Stimulated activated naive CD8-positive, alpha-beta T cell treated with anti-CD3 and anti-CD28 coated beads, Interleukin-15, amount 100 ng/mL, for 72 hours (primary cell): ENCODE measurements at regions not wholly inside any gene's neighbourhood (a gene's known extent, or its start where the extent isn't known, plus 50 kb on each side); places are given as distances from the start of the nearest gene placed in this dataset.

ENCODE experiments used
- ATAC-seq: fragments of 150-1000 bp; cut with Tn5 transposase; 2 replicates; pipeline ENCODE4 v1.10.0; 2021; ENCODE audit warnings: mild to moderate bottlenecking, moderate library complexity
- DNase-seq, 2 donors: peaks; one replicate each; pipeline ENCODE4 v3.0.0; 2021 to 2022
- H3K27ac Mint-ChIP-seq, 2 donors: one replicate each; pipeline ENCODE4 v1.8.0; 2022; ENCODE audit warnings: mild to moderate bottlenecking in 2 of 2, mixed read lengths in 2 of 2, moderate library complexity in 2 of 2
- H3K27me3 Mint-ChIP-seq: one replicate; pipeline ENCODE4 v1.8.0; 2022; ENCODE audit warnings: mixed read lengths
- H3K4me1 Mint-ChIP-seq: one replicate; pipeline ENCODE4 v1.8.0; 2022; ENCODE audit warnings: mild to moderate bottlenecking, mixed read lengths
- H3K4me3 Mint-ChIP-seq, 2 donors: one replicate each; pipeline ENCODE4 v1.8.0; 2022; ENCODE audit warnings: mild to moderate bottlenecking in 2 of 2, mixed read lengths in 2 of 2, moderate library complexity in 1 of 2
- H3K9me3 Mint-ChIP-seq, 2 donors: one replicate each; pipeline ENCODE4 v1.8.0; 2022; ENCODE audit warnings: mixed read lengths in 2 of 2

GRCh38 chr1:38787041-38787440 is 72.5 kb downstream of the RRAGC start:
- no peak overlapping the region for H3K4me3 Mint-ChIP-seq
- ATAC-seq: no peak
- peak overlapping the region in 1 of 2 donors; percentile 54 for H3K27ac Mint-ChIP-seq
- H3K9me3 Mint-ChIP-seq: no peaks in the 10 kb centered on the region
- H3K27me3 Mint-ChIP-seq: peaks cover 99% of the 10 kb centered on the region
- peaks cover 9% of the 10 kb centered on the region for H3K4me1 Mint-ChIP-seq
- DNase-seq: no peak

- Mint-ChIP-seq H3K4me3 (no peak overlapping the region), H3K27me3 (peaks cover 99% of the 10 kb centered on the region), H3K9me3 (no peaks in the 10 kb centered on the region), H3K27ac (no peak overlapping the region), H3K4me1 (peaks cover 9% of the 10 kb centered on the region)
- ATAC-seq (no peak), DNase-seq (no peak)
Measured at GRCh38 chr1:38786040-38786436, 73.5 kb downstream of the RRAGC start.

GRCh38 chr1:38785285-38786039 is 74.1 kb downstream of the RRAGC start:
- no peak overlapping the region for H3K27ac Mint-ChIP-seq

GRCh38 chr1:38784452-38785284 is 74.9 kb downstream of the RRAGC start:
- H3K4me1 Mint-ChIP-seq: peaks cover 9% of the 10 kb centered on the region
- ATAC-seq: no peak
- no peaks in the 10 kb centered on the region for H3K9me3 Mint-ChIP-seq
- H3K4me3 Mint-ChIP-seq: no peak overlapping the region
- no peak overlapping the region for H3K27ac Mint-ChIP-seq
- H3K27me3 Mint-ChIP-seq: peaks cover 90% of the 10 kb centered on the region
- no peak for DNase-seq

More at GRCh38 chr1:38785285-38786039, 74.1 kb downstream of the RRAGC start:
- no peaks in the 10 kb centered on the region for H3K9me3 Mint-ChIP-seq
- no peak overlapping the region for H3K4me3 Mint-ChIP-seq
- H3K27me3 Mint-ChIP-seq: peaks cover 98% of the 10 kb centered on the region
- ATAC-seq (no peak), DNase-seq (no peak)
- H3K4me1 Mint-ChIP-seq: peaks cover 9% of the 10 kb centered on the region

- H3K4me3 Mint-ChIP-seq: no peak overlapping the region
- no peaks in the 10 kb centered on the region for H3K9me3 Mint-ChIP-seq
- ATAC-seq: no peak
- no peak for DNase-seq
- H3K27ac Mint-ChIP-seq: peak overlapping the region in 1 of 2 donors; percentile 31
- peaks cover 9% of the 10 kb centered on the region for H3K4me1 Mint-ChIP-seq
- H3K27me3 Mint-ChIP-seq: peaks cover 81% of the 10 kb centered on the region
Measured at GRCh38 chr1:38783640-38784229, 75.8 kb downstream of the RRAGC start.

- Mint-ChIP-seq H3K4me3 (no peak overlapping the region), H3K27me3 (peaks cover 64% of the 10 kb centered on the region), H3K27ac (no peak overlapping the region), H3K9me3 (no peaks in the 10 kb centered on the region), H3K4me1 (peaks cover 9% of the 10 kb centered on the region)
- ATAC-seq (no peak), DNase-seq (no peak)
Measured at GRCh38 chr1:38781872-38782617, 77.5 kb downstream of the RRAGC start.

GRCh38 chr1:38780133-38780532 is 79.4 kb downstream of the RRAGC start:
- DNase-seq: no peak
- no peak for ATAC-seq
- Mint-ChIP-seq H3K4me3 (no peak overlapping the region), H3K27ac (no peak overlapping the region), H3K27me3 (peaks cover 46% of the 10 kb centered on the region), H3K9me3 (no peaks in the 10 kb centered on the region), H3K4me1 (peaks cover 9% of the 10 kb centered on the region)

GRCh38 chr1:38779491-38779890 is 80.1 kb downstream of the RRAGC start:
- no peaks in the 10 kb centered on the region for H3K9me3 Mint-ChIP-seq
- ATAC-seq (no peak), DNase-seq (no peak)
- H3K4me1 Mint-ChIP-seq: peaks cover 9% of the 10 kb centered on the region
- no peak overlapping the region for H3K27ac Mint-ChIP-seq
- H3K4me3 Mint-ChIP-seq: no peak overlapping the region
- peaks cover 39% of the 10 kb centered on the region for H3K27me3 Mint-ChIP-seq

GRCh38 chr1:38778521-38778920 is 81.1 kb downstream of the RRAGC start:
- no peak overlapping the region for H3K27ac Mint-ChIP-seq
- no peak for ATAC-seq
- H3K27me3 Mint-ChIP-seq: peaks cover 30% of the 10 kb centered on the region
- H3K4me1 Mint-ChIP-seq: no peaks in the 10 kb centered on the region
- no peak for DNase-seq
- no peaks in the 10 kb centered on the region for H3K9me3 Mint-ChIP-seq
- no peak overlapping the region for H3K4me3 Mint-ChIP-seq

GRCh38 chr1:38778051-38778450 is 81.5 kb downstream of the RRAGC start:
- no peak for ATAC-seq
- H3K27ac Mint-ChIP-seq: no peak overlapping the region

GRCh38 chr1:38777464-38777957 is 82.1 kb downstream of the RRAGC start:
- ATAC-seq (no peak), DNase-seq (no peak)
- H3K27me3 Mint-ChIP-seq: peaks cover 20% of the 10 kb centered on the region
- no peak overlapping the region for H3K4me3 Mint-ChIP-seq
- no peaks in the 10 kb centered on the region for H3K9me3 Mint-ChIP-seq
- H3K4me1 Mint-ChIP-seq: no peaks in the 10 kb centered on the region
- no peak overlapping the region for H3K27ac Mint-ChIP-seq

More at GRCh38 chr1:38778051-38778450, 81.5 kb downstream of the RRAGC start:
- no peaks in the 10 kb centered on the region for H3K4me1 Mint-ChIP-seq
- no peaks in the 10 kb centered on the region for H3K9me3 Mint-ChIP-seq
- DNase-seq: no peak
- H3K4me3 Mint-ChIP-seq: no peak overlapping the region
- H3K27me3 Mint-ChIP-seq: peaks cover 25% of the 10 kb centered on the region

GRCh38 chr1:38776466-38777065 is 83.0 kb downstream of the RRAGC start:
- ATAC-seq (no peak), DNase-seq (no peak)
- no peak overlapping the region for H3K27ac Mint-ChIP-seq
- no peaks in the 10 kb centered on the region for H3K9me3 Mint-ChIP-seq
- peaks cover 13% of the 10 kb centered on the region for H3K27me3 Mint-ChIP-seq
- no peak overlapping the region for H3K4me3 Mint-ChIP-seq
- H3K4me1 Mint-ChIP-seq: no peaks in the 10 kb centered on the region

- H3K4me1 Mint-ChIP-seq: no peaks in the 10 kb centered on the region
Measured at GRCh38 chr1:38775175-38775845, 84.3 kb downstream of the RRAGC start.

GRCh38 chr1:38773483-38773882 is 86.1 kb downstream of the RRAGC start:
- ATAC-seq (no peak), DNase-seq (no peak)
- Mint-ChIP-seq H3K4me3 (no peak overlapping the region), H3K27me3 (peaks cover 10% of the 10 kb centered on the region), H3K4me1 (no peaks in the 10 kb centered on the region), H3K27ac (no peak overlapping the region), H3K9me3 (no peaks in the 10 kb centered on the region)

More at GRCh38 chr1:38775175-38775845, 84.3 kb downstream of the RRAGC start:
- Mint-ChIP-seq H3K9me3 (no peaks in the 10 kb centered on the region), H3K4me3 (no peak overlapping the region), H3K27me3 (peaks cover 10% of the 10 kb centered on the region), H3K27ac (no peak overlapping the region)
- no peak for DNase-seq
- ATAC-seq: no peak
